Fibroblast of mammary gland (primary cell): ENCODE measurements at regions not wholly inside any gene's neighbourhood (a gene's known extent, or its start where the extent isn't known, plus 50 kb on each side); places are given as distances from the start of the nearest gene placed in this dataset.
"Not testable (repeated sequence)": the region's sequence is repeated elsewhere in the genome, so short reads cannot be mapped to it uniquely, and the experiment has no call there.

Source experiments
- DNase-seq: peaks from one replicate; pipeline ENCODE4 v3.0.0-alpha.2; 2010; ENCODE audit warnings: low read depth
- H3K4me3 ChIP-seq: 2 replicates; pipeline ENCODE4 v1.5.1; 2011; ENCODE audit warnings: low read depth, mild to moderate bottlenecking, low read length, moderate library complexity; ENCODE audit not compliant: control insufficient read depth
- TF ChIP-seq, protein P1 (sequence below): conservative IDR thresholded peaks from 2 replicates; pipeline ENCODE4 v1.5.1; 2011; ENCODE audit warnings: low read depth, low read length, inconsistent platforms; ENCODE audit not compliant: control insufficient read depth, insufficient read depth

DNA sequence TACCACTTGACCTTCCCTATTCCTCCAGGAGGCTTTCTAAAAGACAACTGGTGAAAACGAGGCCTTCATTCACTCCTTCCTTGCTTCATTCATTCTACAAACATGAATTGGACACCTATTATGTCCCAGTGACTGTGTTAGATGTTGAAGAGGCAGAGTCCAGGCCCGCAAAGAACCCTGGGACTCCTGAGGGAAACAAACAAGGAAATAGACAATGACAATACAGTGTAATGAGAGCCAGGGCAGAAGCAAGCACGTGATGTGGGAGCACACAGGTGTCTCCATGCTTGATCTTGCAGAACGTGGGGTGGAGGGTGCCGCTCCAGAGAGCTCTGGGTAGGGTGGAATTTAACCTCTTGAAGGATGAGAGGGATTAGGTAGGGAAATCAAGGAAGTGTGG lies 137.6 kb upstream of the KLF3 start:
- H3K4me3 ChIP-seq: no peak overlapping the region
- no peak for DNase-seq
- TF ChIP-seq, protein P1, sequence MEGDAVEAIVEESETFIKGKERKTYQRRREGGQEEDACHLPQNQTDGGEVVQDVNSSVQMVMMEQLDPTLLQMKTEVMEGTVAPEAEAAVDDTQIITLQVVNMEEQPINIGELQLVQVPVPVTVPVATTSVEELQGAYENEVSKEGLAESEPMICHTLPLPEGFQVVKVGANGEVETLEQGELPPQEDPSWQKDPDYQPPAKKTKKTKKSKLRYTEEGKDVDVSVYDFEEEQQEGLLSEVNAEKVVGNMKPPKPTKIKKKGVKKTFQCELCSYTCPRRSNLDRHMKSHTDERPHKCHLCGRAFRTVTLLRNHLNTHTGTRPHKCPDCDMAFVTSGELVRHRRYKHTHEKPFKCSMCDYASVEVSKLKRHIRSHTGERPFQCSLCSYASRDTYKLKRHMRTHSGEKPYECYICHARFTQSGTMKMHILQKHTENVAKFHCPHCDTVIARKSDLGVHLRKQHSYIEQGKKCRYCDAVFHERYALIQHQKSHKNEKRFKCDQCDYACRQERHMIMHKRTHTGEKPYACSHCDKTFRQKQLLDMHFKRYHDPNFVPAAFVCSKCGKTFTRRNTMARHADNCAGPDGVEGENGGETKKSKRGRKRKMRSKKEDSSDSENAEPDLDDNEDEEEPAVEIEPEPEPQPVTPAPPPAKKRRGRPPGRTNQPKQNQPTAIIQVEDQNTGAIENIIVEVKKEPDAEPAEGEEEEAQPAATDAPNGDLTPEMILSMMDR: no peak

DNA sequence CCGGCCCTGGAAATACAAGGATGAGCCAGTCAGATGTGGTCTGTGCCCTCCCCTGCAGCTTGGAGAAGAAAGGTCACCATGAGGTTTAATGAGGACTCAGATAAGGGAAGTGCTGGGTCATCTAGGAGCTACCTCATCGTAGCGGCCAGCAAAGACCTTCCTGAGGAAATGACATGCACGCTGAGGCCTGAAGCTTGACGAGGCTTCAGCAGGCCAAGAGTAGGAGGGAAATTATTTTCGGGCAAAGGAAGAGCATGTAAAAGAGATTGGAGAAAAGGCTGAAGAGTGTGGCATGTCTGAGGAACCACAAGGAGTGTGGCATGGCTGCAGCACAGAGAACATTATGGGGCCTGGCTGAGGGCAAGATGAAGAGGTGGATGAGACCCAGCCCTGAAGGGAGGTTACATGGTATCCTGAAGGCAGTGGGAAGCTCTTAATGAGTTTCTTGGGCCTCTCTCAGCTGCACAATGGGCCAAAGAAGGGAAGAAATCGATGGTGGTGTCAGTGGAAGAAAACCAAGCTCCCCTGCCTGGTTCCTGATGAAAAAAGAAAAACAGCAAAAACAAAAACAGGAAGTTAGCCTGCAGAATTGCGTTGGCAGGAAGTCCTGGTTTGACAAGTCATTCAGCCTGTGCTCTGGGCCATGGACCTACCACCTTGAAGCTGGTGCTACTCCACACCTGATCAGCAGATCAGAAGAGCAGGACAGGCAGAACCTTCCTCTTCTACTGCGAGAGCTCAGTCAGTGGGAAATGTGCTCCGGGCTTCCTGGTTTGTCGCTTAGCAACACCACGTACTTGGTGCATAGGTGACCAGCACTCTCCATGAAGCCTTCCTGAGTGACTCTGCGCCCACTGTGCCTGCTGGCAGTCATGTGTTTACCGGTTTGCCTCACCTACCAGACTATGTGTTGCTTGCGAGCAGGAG lies 134.5 kb upstream of the KLF3 start:
- TF ChIP-seq, protein P1: no peak
- H3K4me3 ChIP-seq: no peak overlapping the region
- no peak for DNase-seq

DNA sequence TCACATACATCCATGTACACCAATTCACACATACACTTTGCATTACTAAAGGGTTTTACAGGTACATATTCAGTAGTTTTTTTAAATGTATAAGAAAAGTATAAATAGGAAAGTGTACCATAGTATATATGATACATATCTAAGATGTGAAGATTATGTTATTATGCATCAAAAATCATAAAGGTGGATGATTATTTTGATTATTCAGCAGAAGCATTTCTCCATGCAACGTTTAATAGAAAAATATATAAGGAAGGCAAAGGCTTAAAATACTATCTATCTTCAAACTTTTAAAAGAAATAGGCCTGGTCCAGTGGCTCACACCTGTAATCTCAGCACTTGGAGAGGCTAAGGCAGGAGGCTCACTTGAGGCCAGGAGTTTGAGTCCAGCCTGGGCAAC lies 133.5 kb upstream of the KLF3 start:
- H3K4me3 ChIP-seq: no peak overlapping the region
- no peak for DNase-seq
- TF ChIP-seq, protein P1: no peak

DNA sequence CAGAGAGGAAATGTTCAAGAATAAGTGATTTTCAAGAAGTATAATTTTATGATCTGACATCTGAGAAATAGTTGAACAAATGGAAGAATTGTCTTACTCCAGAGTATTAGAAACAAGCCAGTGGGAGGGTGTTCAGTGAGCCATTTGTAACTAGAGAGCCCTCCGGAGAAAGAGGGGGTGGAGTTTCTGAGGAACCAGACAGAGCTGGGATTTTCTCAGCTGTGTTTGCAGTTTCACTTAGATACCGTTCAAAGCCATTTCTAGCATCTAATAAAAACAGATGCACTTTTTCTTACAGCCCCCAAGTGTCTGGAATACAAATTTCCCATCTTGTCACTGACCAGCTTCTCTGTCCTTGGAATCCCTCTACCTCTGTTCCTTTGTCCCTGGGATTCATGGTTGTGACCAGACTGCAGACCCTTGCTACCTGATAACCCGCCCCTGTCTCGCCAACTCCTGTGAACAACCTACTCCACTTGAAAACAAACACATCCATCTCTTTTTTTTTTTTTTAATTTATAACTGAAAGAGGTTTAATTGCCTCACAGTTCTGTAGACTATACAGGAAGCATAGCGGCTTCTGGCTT lies 132.8 kb upstream of the KLF3 start:
- TF ChIP-seq, protein P1: no peak
- no peak overlapping the region for H3K4me3 ChIP-seq
- DNase-seq: no peak

DNA sequence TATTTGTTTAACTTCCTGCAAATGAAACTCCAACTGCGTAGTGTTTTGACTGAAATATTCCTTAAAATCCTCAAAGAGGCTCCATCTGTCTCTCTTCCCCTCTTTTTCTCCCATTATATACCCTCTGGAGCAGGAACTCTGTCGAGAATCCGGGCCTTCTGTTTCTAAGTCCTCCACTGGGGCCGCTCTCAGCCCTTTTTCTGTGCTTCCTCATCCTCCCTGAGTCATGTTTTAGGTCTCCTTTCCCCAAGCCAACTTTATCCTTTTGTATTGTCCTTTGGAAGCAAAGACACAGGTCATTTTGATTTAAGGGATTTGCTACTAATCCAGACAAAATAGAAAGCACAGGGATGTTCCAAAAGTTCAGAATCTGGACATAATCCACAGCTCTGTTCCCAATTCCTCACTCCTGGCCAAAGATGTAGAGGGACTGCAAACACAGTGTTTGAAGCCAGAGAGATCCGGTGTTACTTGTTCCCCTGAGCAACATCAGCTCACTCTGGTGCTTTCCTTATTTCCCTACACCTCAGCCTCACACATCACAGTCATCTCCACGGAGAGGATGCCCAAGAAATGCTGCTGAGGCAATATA lies 131.0 kb upstream of the KLF3 start:
- no peak for DNase-seq
- TF ChIP-seq, protein P1: no peak
- H3K4me3 ChIP-seq: no peak overlapping the region

DNA sequence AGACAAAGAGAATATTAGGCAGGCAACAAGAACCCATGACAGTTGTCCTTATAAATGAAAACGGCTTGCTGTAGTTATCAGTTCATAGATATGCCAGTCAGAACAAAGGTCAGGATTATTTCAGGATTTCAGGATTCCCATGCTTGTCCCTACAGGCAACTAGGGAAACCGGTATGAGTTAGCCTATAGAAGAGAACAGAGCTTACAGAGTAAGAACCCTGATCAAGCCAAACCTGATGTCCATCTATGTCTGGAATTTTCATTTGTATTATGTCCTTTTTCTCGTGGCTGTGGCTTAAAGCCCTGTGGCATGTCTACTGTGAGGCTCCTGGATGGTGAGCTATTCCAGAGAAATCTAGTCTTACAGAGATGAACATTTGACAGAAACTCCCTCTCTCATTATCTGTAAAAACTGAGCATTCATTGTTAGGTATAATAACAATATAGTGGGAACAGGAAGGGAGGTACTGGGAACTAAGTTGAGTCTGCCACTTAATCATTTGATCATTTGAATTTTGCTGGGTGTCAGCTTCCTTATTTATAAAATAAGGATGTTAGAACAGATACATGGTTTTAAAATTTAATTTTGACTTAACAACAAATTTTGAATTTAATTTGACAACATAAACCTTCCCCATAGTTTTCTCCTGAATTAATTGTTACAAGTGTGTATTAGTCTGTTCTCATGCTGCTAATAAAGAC lies 129.5 kb upstream of the KLF3 start:
- no peak overlapping the region for H3K4me3 ChIP-seq
- DNase-seq: no peak
- TF ChIP-seq, protein P1: no peak

DNA sequence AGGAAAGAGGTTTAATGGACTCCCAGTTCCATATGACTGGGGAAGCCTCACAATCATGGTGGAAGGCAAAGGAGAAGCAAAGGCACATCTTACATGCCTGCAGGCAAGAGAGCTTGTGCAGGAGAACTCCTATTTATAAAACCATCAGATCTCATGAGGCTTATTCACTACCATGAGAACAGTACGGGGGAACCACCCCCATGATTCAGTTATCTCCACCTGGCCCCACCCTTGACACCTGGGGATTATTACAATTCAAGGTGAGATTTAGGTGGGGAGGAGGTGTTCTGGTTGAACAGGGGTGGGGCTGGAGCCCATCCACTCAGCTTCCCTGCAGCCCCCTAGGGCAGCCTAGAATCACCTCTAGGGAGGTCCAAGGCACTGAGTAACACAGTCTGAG lies 128.9 kb upstream of the KLF3 start:
- H3K4me3 ChIP-seq, DNase-seq: not testable (repeated sequence)
